ENCODE measurements at regions not wholly inside any gene's neighbourhood (a gene's known extent, or its start where the extent isn't known, plus 50 kb on each side); places are given as distances from the start of the nearest gene placed in this dataset.

GRCh38 chr4:110265001-110265400 lies 66.6 kb upstream of the ELOVL6 start:
- H3K4me1 Mint-ChIP-seq = no peaks in the 10 kb centered on the region
- no peak for DNase-seq (ENCODE audit: low spot score in 2 of 2)
- peaks cover 1% of the 10 kb centered on the region for H3K36me3 Mint-ChIP-seq (ENCODE audit: insufficient read depth)
- H3K27me3 Mint-ChIP-seq = no peaks in the 10 kb centered on the region
- H3K9me3 Mint-ChIP-seq = no peaks in the 10 kb centered on the region
- no peak overlapping the region for H3K4me3 Mint-ChIP-seq
- H3K27ac Mint-ChIP-seq (ENCODE audit: low read depth) = no peak overlapping the region
- no peak for ATAC-seq (replicated peaks; ENCODE audit: extremely low read depth, poor library complexity, severe bottlenecking)

- H3K4me1 Mint-ChIP-seq = no peaks in the 10 kb centered on the region
- DNase-seq (ENCODE audit: low spot score in 2 of 2) = no peak
- no peak overlapping the region for H3K27ac Mint-ChIP-seq (ENCODE audit: low read depth)
- H3K27me3 Mint-ChIP-seq = no peaks in the 10 kb centered on the region
- ATAC-seq (replicated peaks; ENCODE audit: extremely low read depth, poor library complexity, severe bottlenecking) = no peak
- no peak overlapping the region for H3K4me3 Mint-ChIP-seq
- H3K36me3 Mint-ChIP-seq (ENCODE audit: insufficient read depth) = no peaks in the 10 kb centered on the region
- H3K9me3 Mint-ChIP-seq = no peaks in the 10 kb centered on the region
Observed at GRCh38 chr4:110260299-110260698, 61.9 kb upstream of the ELOVL6 start.

GRCh38 chr4:110250023-110250387 lies 51.6 kb upstream of the ELOVL6 start:
- no peaks in the 10 kb centered on the region for H3K4me1 Mint-ChIP-seq
- no peak for ATAC-seq (replicated peaks; ENCODE audit: extremely low read depth, poor library complexity, severe bottlenecking)
- no peaks in the 10 kb centered on the region for H3K9me3 Mint-ChIP-seq
- H3K36me3 Mint-ChIP-seq (ENCODE audit: insufficient read depth) = no peaks in the 10 kb centered on the region
- peaks cover 18% of the 10 kb centered on the region for H3K27me3 Mint-ChIP-seq
- no peak overlapping the region for H3K4me3 Mint-ChIP-seq
- DNase-seq (ENCODE audit: low spot score in 2 of 2) = no peak
- no peak overlapping the region for H3K27ac Mint-ChIP-seq (ENCODE audit: low read depth)

- DNase-seq (ENCODE audit: low spot score in 2 of 2) (no peak), ATAC-seq (replicated peaks; ENCODE audit: extremely low read depth, poor library complexity, severe bottlenecking) (no peak)
- Mint-ChIP-seq H3K9me3 (no peaks in the 10 kb centered on the region), H3K27ac (ENCODE audit: low read depth) (no peak overlapping the region), H3K27me3 (peaks cover 21% of the 10 kb centered on the region), H3K4me1 (no peaks in the 10 kb centered on the region), H3K4me3 (no peak overlapping the region), H3K36me3 (ENCODE audit: insufficient read depth) (no peaks in the 10 kb centered on the region)
Observed at GRCh38 chr4:110248831-110249253, 50.4 kb upstream of the ELOVL6 start.
